Aorta (tissue), 5 donors: ENCODE measurements at regions not wholly inside any gene's neighbourhood (a gene's known extent, or its start where the extent isn't known, plus 50 kb on each side); places are given as distances from the start of the nearest gene placed in this dataset.

Experiments used
- ATAC-seq: fragments of 200-7000 bp; cut with Tn5 transposase; one replicate; pipeline ENCODE4 v1.9.1; 2022; ENCODE audit warnings: moderate library complexity; ENCODE audit not compliant: low FRiP score
- DNase-seq, 2 donors: peaks; one replicate each; pipeline ENCODE4 v3.0.0-alpha.2; 2020
- H3K27ac ChIP-seq, 2 donors: one replicate each; pipeline ENCODE4 v1.5.1; 2013; ENCODE audit warnings: low read length in 2 of 2, mild to moderate bottlenecking in 2 of 2, moderate library complexity in 2 of 2, control low read depth in 1 of 2, inconsistent platforms in 1 of 2, low read depth in 1 of 2
- H3K27me3 ChIP-seq, 2 donors: one replicate each; pipeline ENCODE4 v1.6.1; 2013; ENCODE audit warnings: control low read depth in 1 of 2, low read length in 1 of 2, mild to moderate bottlenecking in 1 of 2, moderate library complexity in 1 of 2; ENCODE audit not compliant: insufficient read depth in 2 of 2, control insufficient read depth in 1 of 2
- H3K36me3 ChIP-seq, 2 donors: one replicate each; pipeline ENCODE4 v1.6.1; 2013; ENCODE audit warnings: control low read depth in 1 of 2, low read length in 1 of 2, mild to moderate bottlenecking in 1 of 2; ENCODE audit not compliant: insufficient read depth in 2 of 2, control insufficient read depth in 1 of 2
- H3K4me1 ChIP-seq, 2 donors: one replicate each; pipeline ENCODE4 v1.6.1; 2013; ENCODE audit warnings: low read length in 2 of 2, control low read depth in 1 of 2, mild to moderate bottlenecking in 1 of 2, moderate library complexity in 1 of 2; ENCODE audit not compliant: insufficient read depth in 2 of 2, control insufficient read depth in 1 of 2
- H3K4me3 ChIP-seq, 2 donors: one replicate each; pipeline ENCODE4 v1.5.1; 2013; ENCODE audit warnings: low read length in 2 of 2, control low read depth in 1 of 2, mild to moderate bottlenecking in 1 of 2
- H3K9me3 ChIP-seq: one replicate; pipeline ENCODE4 v1.6.1; 2013; ENCODE audit warnings: mild to moderate bottlenecking, low read length; ENCODE audit not compliant: control insufficient read depth
- WGBS, 2 donors: extraction: QIAGEN DNeasy Blood & Tissue Kit; methylation state at CpG; one replicate each; pipeline ENCODE4 v1.1.7; 2013; 5-methylcytosine and 5-hydroxymethylcytosine counted together
- intact Hi-C, 2 donors: fragments of 100-400 bp; cut with DNase I; formaldehyde crosslinking; loops; one replicate each; pipeline versions ENCODE4 v1.14.2 to v1.15.0; 2022
- donor health status: healthy with polysubstance abuse.
- donor health status: Bipolar disorder and iron deficiency.
- donor health status: DM: no; HTN: no; CAD: no.
- donor health status: DM: no; HTN: no; CAD: no.
- donor health status: DM: yes; HTN: yes; CAD: no.

GRCh38 chr3:24624938-24625681, 130.5 kb upstream of the THRB start:
- H3K27me3 ChIP-seq, result no peaks in the 10 kb centered on the region
- WGBS, 2 donors, result 65 to 69% methylated on average over 2 of the region's 2 CpGs
- no peak overlapping the region for H3K27ac ChIP-seq
- intact Hi-C loops, result no loop called here
- DNase-seq, result no peak
- H3K4me1 ChIP-seq, result no peaks in the 10 kb centered on the region
- no peaks in the 10 kb centered on the region for H3K36me3 ChIP-seq
- H3K9me3 ChIP-seq, result no peaks in the 10 kb centered on the region
- ATAC-seq, result no peak
- no peak overlapping the region for H3K4me3 ChIP-seq

GRCh38 chr3:24628523-24629258, 134.0 kb upstream of the THRB start:
- DNase-seq (no peak), ATAC-seq (no peak)
- intact Hi-C loops, result no loop called here
- H3K27me3 ChIP-seq, result no peaks in the 10 kb centered on the region
- H3K27ac ChIP-seq, result no peak overlapping the region
- WGBS, 2 donors, result 78 to 83% methylated on average over 4 of the region's 4 CpGs
- no peaks in the 10 kb centered on the region for H3K9me3 ChIP-seq
- no peaks in the 10 kb centered on the region for H3K4me1 ChIP-seq
- H3K4me3 ChIP-seq, result no peak overlapping the region
- H3K36me3 ChIP-seq, result no peaks in the 10 kb centered on the region

- no peak overlapping the region for H3K27ac ChIP-seq
- no peaks in the 10 kb centered on the region for H3K27me3 ChIP-seq
- no peaks in the 10 kb centered on the region for H3K9me3 ChIP-seq
- H3K4me3 ChIP-seq, result no peak overlapping the region
- no peak for ATAC-seq
- no peaks in the 10 kb centered on the region for H3K4me1 ChIP-seq
- intact Hi-C loops, result no loop called here
- DNase-seq, result no peak
- H3K36me3 ChIP-seq, result no peaks in the 10 kb centered on the region
Measured at GRCh38 chr3:24631481-24631880, 136.8 kb upstream of the THRB start.

GRCh38 chr3:24639061-24639460, 144.4 kb upstream of the THRB start:
- H3K27ac ChIP-seq, result no peak overlapping the region
- 93 to 96% methylated on average over 1 of the region's 1 CpG for WGBS, 2 donors
- H3K4me1 ChIP-seq, result peaks cover 0 to 4% of the 10 kb centered on the region in 2 donors
- H3K27me3 ChIP-seq, result no peaks in the 10 kb centered on the region
- DNase-seq, result no peak
- H3K36me3 ChIP-seq, result no peaks in the 10 kb centered on the region
- peak; percentile 15 for ATAC-seq
- H3K4me3 ChIP-seq, result no peak overlapping the region
- intact Hi-C loops, result no loop called here
- H3K9me3 ChIP-seq, result no peaks in the 10 kb centered on the region

GRCh38 chr3:24639481-24640329, 145.1 kb upstream of the THRB start:
- H3K27me3 ChIP-seq, result no peaks in the 10 kb centered on the region
- H3K4me3 ChIP-seq, result no peak overlapping the region
- H3K9me3 ChIP-seq, result no peaks in the 10 kb centered on the region
- intact Hi-C loops, result loop anchor here in 1 of 2 donors (5.0 kb wide), 1 partner anchor 142 kb away; no protein-coding TSS in a partner anchor
- H3K4me1 ChIP-seq, result peaks cover 0 to 4% of the 10 kb centered on the region in 2 donors
- peak overlapping the region in 1 of 2 donors; percentile 51 for H3K27ac ChIP-seq
- no peaks in the 10 kb centered on the region for H3K36me3 ChIP-seq
- DNase-seq (no peak), ATAC-seq (peak; percentile 69)
- 55 to 59% methylated on average over 4 of the region's 4 CpGs for WGBS, 2 donors

- 62 to 66% methylated on average over 3 of the region's 3 CpGs for WGBS, 2 donors
- DNase-seq, result no peak
- Histone ChIP-seq H3K9me3 (no peaks in the 10 kb centered on the region), H3K4me3 (no peak overlapping the region), H3K36me3 (no peaks in the 10 kb centered on the region), H3K4me1 (peaks cover 0 to 4% of the 10 kb centered on the region in 2 donors), H3K27me3 (no peaks in the 10 kb centered on the region), H3K27ac (no peak overlapping the region)
- ATAC-seq, result peak; percentile 83
- intact Hi-C loops, result loop anchor here in 1 of 2 donors (5.0 kb wide), 1 partner anchor 143 kb away; no protein-coding TSS in a partner anchor
Measured at GRCh38 chr3:24640330-24640877, 145.8 kb upstream of the THRB start.

GRCh38 chr3:24641628-24642027, 147.0 kb upstream of the THRB start:
- intact Hi-C loops, result loop anchor here in 1 of 2 donors (5.0 kb wide), 1 partner anchor 144 kb away; no protein-coding TSS in a partner anchor
- Histone ChIP-seq H3K9me3 (no peaks in the 10 kb centered on the region), H3K27ac (no peak overlapping the region), H3K36me3 (no peaks in the 10 kb centered on the region), H3K4me1 (peaks cover 0 to 4% of the 10 kb centered on the region in 2 donors), H3K27me3 (no peaks in the 10 kb centered on the region), H3K4me3 (no peak overlapping the region)
- DNase-seq, result no peak
- ATAC-seq, result no peak
- WGBS, 2 donors, result 84 to 87% methylated on average over 2 of the region's 2 CpGs

GRCh38 chr3:24645047-24645446, 150.4 kb upstream of the THRB start:
- ATAC-seq (no peak), DNase-seq (no peak)
- no peak overlapping the region for H3K27ac ChIP-seq
- H3K9me3 ChIP-seq, result no peaks in the 10 kb centered on the region
- H3K27me3 ChIP-seq, result no peaks in the 10 kb centered on the region
- no peak overlapping the region for H3K4me3 ChIP-seq
- H3K4me1 ChIP-seq, result no peaks in the 10 kb centered on the region
- WGBS, 2 donors, result 92 to 96% methylated on average over 11 of the region's 11 CpGs
- intact Hi-C loops, result no loop called here
- no peaks in the 10 kb centered on the region for H3K36me3 ChIP-seq
